ENCODE measurements at regions not wholly inside any gene's neighbourhood (a gene's known extent, or its start where the extent isn't known, plus 50 kb on each side); places are given as distances from the start of the nearest gene placed in this dataset.

DNA sequence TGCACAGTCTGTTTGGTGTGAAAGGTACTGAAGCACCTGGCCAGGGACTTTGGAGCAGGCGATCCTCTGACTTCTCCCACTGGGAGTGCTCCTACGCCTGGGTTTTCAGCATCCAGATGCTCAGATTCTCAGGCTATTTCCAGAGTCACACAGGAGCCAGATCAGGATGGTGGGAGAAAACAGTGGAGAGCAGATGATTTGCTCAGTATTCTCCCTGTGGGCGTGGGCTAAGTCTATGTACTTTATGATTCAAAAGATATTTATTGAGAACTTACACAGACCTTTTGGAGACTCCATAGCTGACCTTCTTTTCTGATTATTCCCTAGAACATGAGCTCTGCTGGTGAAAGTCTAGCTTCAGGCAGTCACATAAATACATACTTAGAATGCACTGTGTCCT is 134.6 kb downstream of the TENT5C start:
- no peak for TF ChIP-seq POLR2AphosphoS5 (IDR thresholded peaks at IDR 0.05; ENCODE audit: low read depth, low read length)
- no peak for TF ChIP-seq SMC3 (IDR thresholded peaks at IDR 0.05; ENCODE audit: low read depth, low read length)
- TF ChIP-seq, protein P1, sequence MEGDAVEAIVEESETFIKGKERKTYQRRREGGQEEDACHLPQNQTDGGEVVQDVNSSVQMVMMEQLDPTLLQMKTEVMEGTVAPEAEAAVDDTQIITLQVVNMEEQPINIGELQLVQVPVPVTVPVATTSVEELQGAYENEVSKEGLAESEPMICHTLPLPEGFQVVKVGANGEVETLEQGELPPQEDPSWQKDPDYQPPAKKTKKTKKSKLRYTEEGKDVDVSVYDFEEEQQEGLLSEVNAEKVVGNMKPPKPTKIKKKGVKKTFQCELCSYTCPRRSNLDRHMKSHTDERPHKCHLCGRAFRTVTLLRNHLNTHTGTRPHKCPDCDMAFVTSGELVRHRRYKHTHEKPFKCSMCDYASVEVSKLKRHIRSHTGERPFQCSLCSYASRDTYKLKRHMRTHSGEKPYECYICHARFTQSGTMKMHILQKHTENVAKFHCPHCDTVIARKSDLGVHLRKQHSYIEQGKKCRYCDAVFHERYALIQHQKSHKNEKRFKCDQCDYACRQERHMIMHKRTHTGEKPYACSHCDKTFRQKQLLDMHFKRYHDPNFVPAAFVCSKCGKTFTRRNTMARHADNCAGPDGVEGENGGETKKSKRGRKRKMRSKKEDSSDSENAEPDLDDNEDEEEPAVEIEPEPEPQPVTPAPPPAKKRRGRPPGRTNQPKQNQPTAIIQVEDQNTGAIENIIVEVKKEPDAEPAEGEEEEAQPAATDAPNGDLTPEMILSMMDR (IDR thresholded peaks at IDR 0.05), result no peak
- TF ChIP-seq, protein P2, sequence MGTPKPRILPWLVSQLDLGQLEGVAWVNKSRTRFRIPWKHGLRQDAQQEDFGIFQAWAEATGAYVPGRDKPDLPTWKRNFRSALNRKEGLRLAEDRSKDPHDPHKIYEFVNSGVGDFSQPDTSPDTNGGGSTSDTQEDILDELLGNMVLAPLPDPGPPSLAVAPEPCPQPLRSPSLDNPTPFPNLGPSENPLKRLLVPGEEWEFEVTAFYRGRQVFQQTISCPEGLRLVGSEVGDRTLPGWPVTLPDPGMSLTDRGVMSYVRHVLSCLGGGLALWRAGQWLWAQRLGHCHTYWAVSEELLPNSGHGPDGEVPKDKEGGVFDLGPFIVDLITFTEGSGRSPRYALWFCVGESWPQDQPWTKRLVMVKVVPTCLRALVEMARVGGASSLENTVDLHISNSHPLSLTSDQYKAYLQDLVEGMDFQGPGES (IDR thresholded peaks at IDR 0.05; ENCODE audit: low read depth, low read length), result no peak
- no peak for TF ChIP-seq FOSL2 (IDR thresholded peaks at IDR 0.05; ENCODE audit: borderline replicate concordance, low read depth)
- no peak for TF ChIP-seq EZH2phosphoT487 (IDR thresholded peaks at IDR 0.05; ENCODE audit: borderline replicate concordance, low read depth)
- no peak for TF ChIP-seq GABPA (IDR thresholded peaks at IDR 0.05; ENCODE audit: low read depth)
- TF ChIP-seq EP300 (IDR thresholded peaks at IDR 0.05; ENCODE audit: borderline replicate concordance in 1 of 2, low read depth in 1 of 2, low read length in 1 of 2), result no peak
- no peak for TF ChIP-seq TCF12 (IDR thresholded peaks at IDR 0.05)
- TF ChIP-seq MXI1 (IDR thresholded peaks at IDR 0.05; ENCODE audit: low read depth, low read length), result no peak
- no peak for TF ChIP-seq TAF1 (IDR thresholded peaks at IDR 0.05; ENCODE audit: borderline replicate concordance, low read depth, low read length)

Measured in SK-N-SH (cell line).